Skeletal muscle cell (primary cell): ENCODE measurements at regions not wholly inside any gene's neighbourhood (a gene's known extent, or its start where the extent isn't known, plus 50 kb on each side); places are given as distances from the start of the nearest gene placed in this dataset.

Experiments
- DNase-seq: peaks from one replicate; pipeline ENCODE4 v3.0.0-alpha.2; 2010; ENCODE audit warnings: low read depth
- H3K4me3 ChIP-seq: 2 replicates; pipeline ENCODE4 v1.5.1; 2011; ENCODE audit warnings: low read depth, mild to moderate bottlenecking, control low read depth, low read length, moderate library complexity

DNA sequence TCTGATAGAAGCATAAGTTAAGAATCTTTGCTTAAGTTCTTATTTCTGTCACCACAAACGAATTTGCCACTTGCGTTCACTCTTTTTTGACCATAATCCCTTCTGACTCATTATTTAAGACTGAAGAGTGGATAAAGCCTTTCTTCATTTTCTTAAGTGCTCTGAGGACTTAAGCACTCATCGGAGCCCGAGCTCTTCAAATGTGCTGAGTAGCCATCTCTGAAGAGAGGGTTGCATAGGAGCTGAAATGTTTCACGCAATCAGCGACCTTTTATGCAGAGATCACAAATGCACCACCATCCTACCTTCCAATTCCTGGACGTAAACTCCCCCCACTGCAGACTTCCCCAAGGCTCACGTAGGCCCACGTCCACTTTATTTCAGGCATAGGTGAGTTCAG is 699.2 kb downstream of the IRX1 start:
- H3K4me3 ChIP-seq, result no peak overlapping the region
- DNase-seq, result no peak

DNA sequence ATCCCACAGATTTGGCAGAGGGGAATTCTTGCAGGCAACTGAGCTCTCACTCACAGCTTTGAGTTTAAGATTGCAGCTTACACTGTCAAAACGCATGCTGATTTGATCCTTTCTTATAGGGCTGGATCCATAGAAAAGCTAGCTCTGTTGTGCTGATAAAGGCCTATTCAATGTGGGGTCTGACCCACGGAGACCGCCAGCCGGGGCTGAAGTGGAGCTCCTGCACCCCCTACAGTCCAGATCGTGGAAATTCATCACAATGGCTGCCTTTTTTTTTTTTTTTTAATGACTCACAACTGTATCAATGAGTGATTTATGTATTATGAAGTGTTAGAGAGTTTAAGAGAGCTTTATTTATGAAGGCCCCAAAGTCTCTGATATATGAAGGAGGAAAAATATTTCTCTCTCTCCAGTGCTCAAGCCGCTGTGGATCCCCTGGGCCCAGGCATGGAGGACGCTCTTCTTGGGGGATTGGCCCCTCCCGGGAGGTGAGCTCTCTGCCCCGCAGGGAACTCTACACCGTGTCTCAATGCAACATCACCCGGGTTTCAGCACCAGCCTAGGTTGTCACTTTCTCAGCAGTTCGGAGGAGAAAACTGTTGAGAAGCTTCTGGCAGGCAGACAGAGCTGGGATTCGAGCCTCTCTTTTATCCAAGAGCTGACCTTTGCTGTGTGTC is 700.2 kb downstream of the IRX1 start:
- no peak for DNase-seq

GRCh38 chr5:4306057-4306456 is 710.4 kb downstream of the IRX1 start:
- DNase-seq, result no peak
- H3K4me3 ChIP-seq, result no peak overlapping the region

More for the DNA sequence above, 700.2 kb downstream of the IRX1 start:
- H3K4me3 ChIP-seq, result no peak overlapping the region

DNA sequence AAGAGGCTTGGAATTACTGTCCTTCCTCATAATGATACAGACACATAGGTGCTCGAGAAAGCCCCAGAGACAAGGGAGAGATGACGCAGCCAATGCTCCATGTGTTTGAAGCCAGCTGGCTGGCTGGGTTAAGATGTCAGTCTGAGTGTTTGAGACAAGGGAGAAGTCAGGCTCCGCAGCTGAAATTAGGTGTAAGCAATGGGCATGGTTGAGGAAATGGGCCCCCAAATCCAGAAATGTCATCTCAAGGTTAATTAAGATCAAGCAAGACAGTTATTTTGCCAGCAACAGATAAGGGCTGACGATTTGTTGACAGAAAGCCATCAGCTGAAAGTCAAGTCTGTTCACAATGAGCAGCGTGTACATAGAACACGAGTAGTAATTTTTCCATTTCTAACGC is 713.4 kb downstream of the IRX1 start:
- H3K4me3 ChIP-seq, result no peak overlapping the region
- DNase-seq, result no peak

DNA sequence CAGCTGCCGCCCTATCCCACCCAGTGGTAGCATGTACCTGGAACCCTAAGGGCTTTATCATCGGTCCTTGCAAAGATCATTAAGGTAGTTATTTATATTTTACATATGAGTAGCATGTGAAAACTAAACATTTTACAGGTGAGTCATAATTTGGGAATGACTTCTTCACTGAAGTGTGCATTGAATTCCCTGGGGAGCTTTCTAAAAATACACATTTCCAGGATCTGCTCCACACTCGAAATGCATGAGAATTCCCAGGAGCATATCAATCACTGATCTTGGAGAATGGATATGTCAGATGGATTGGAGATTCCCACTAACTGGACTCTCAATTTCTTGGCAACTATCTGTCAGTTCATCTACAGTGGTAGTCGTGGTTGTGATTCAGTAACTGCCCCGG is 717.5 kb downstream of the IRX1 start:
- no peak overlapping the region for H3K4me3 ChIP-seq
- no peak for DNase-seq

- DNase-seq, result no peak
- H3K4me3 ChIP-seq, result no peak overlapping the region
These were observed 724.0 kb downstream of the IRX1 start for GRCh38 chr5:4319478-4320128.

DNA sequence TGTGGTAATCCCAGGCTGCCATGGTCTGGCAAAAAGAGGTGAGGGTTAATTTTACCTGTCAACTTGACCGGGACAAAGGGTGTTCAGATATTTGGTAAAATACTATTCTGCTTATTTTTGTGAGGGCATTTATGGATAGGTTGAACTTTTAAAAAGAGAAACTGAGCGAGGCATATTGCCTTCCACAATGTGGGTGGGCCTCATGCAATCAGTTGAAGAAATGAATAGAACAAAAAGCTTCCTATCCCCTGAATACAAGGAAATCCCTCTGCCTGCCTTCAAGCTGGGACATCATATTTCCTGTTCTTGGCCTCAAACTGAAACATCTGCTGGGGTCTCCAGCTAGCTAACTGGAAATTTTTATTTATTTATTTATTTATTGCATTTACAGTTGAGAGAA is 734.7 kb downstream of the IRX1 start:
- H3K4me3 ChIP-seq, result no peak overlapping the region
- DNase-seq, result no peak

DNA sequence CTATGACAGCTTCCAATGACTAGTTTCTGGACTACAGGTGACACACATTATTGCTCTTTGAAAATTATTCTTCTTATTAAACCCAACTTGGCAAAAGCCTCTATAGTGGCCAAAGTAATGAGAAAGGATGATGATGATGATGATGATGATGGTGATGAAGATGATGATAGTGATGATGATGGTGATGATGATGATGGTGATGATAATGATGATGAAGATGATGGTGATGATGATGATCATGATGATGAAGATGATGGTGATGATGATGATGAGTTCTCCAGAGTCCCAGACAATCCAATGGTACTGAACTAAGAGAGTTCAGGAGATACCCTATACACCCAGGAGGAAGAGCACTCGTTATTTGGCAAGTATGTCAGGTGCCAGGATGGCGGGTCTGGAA is 739.4 kb downstream of the IRX1 start:
- DNase-seq, result no peak
- no peak overlapping the region for H3K4me3 ChIP-seq

GRCh38 chr5:4337519-4337918 is 741.9 kb downstream of the IRX1 start:
- DNase-seq, result no peak
- H3K4me3 ChIP-seq, result no peak overlapping the region

- no peak overlapping the region for H3K4me3 ChIP-seq
- DNase-seq, result no peak
These were observed 744.3 kb downstream of the IRX1 start for GRCh38 chr5:4339949-4340348.

- no peak for DNase-seq
- no peak overlapping the region for H3K4me3 ChIP-seq
These were observed 750.2 kb downstream of the IRX1 start for GRCh38 chr5:4345850-4346249.

DNA sequence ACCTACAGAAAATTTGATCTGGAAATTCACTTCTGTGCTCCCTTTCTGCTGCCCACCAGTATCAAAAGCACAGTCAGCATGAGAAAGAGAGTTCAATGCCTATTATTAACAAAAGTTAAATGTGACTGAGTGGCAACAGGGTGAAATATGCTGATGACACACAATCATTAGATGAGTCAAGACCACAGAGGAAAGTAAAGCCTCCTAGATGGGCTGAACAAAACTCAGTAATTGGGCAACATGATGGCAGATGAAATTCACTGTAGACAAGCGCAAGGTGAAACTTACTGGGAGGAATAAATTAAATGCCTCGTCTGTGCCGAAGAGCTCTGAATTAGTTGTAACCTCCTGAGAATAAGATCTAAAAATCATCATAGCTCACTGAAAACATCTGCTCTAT is 752.8 kb downstream of the IRX1 start:
- DNase-seq, result no peak
- H3K4me3 ChIP-seq, result no peak overlapping the region

DNA sequence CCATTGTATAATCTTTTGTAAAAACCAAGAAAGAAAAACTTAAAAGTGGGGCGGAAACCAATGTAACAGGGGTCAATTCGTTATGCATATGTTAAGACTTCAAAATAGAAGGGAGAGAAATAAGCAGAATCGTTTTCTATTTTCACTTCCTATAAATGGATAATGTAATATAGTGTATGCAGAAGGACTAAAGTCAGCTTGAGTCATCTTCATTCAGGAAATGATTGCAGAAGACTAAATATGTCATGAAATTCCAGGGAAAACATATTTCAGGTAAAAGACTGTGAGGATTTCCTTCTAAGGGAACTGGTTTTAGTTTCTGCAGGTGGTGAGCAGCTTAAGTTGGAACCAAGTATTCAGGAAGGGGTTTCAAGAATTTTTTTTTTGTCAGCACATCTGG is 753.3 kb downstream of the IRX1 start:
- DNase-seq, result no peak
- no peak overlapping the region for H3K4me3 ChIP-seq

- DNase-seq, result no peak
- no peak overlapping the region for H3K4me3 ChIP-seq
These were observed 760.6 kb downstream of the IRX1 start for GRCh38 chr5:4356201-4356600.

GRCh38 chr5:4359847-4360246 is 764.2 kb downstream of the IRX1 start:
- no peak for DNase-seq
- no peak overlapping the region for H3K4me3 ChIP-seq

DNA sequence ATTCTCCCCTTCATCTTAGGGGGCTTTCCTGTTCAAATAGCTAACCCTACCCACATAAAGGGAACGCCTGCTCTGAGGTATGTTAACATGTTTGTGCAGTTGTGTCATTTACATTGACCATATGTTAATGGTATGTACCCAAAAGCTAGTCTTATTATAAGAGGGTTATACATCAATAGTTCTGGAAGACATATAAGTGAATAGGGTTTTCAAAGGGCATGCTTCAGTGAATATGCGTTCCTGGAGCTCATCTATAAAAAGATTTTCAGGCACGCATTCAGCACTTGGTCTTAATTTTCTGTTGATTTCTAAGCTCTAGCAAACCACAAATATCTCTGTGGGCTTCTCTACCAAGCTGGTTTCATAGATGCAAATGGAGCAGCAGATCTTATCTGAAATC is 766.1 kb downstream of the IRX1 start:
- DNase-seq, result no peak

GRCh38 chr5:4362411-4362810 is 766.8 kb downstream of the IRX1 start:
- no peak for DNase-seq
- H3K4me3 ChIP-seq, result no peak overlapping the region

More for the DNA sequence above, 766.1 kb downstream of the IRX1 start:
- H3K4me3 ChIP-seq, result no peak overlapping the region

DNA sequence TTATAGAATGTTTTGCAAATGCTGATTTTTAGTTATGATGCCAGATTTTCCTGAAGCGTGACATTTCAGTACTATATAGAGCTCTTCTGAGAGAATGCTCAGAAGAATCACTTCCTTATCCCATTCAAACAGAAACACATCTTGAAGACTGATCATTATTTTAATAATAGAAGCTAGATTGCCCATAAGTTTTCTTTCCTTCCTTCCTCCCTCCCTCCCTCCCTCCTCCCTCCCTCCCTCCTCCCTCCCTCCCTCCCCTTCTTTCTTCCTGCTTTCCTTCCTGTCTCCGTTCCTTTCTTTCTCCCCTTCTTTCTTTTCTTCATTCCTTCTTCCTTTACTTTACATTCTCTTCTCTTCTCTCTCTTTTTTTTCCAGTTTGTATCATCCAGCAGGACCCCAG is 767.4 kb downstream of the IRX1 start:
- DNase-seq, result no peak
- no peak overlapping the region for H3K4me3 ChIP-seq

DNA sequence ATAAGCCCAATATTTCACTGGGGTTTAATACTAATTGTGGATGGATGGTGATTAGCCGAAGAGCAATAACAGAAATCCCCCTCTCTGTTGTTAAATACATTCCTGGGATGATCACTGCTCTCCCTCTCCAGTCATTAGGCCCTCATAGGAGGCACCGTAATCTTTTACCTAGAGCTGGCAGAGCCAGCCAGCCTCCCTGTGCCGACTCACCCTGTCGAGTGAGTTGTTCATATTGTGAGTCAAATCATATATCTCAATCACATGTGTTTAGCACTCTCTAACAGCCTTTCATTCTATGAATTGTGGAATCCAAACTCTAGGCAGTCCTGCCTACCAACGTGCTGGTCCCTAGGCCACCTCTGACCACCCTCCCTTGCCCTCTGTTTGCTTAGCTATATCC is 771.0 kb downstream of the IRX1 start:
- H3K4me3 ChIP-seq, result no peak overlapping the region
- no peak for DNase-seq

DNA sequence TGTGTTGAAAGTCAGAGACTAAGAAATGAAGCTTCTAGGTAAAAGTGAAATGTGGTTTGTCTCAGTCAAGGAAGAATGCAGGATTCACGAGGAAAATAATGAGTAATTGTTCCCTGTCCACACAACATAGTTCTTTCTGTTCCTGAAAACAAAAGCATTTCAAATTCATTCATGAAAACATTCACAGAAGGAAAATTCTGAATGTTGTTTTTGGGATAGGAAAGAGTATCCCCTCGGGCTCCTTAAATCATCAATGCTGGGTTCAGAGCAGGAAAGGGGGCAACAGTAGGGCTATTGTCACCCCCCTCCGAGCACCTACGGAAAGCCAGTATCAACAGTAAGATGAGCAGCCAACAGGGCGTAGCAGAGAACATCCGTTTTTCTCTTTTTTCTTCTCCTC is 769.9 kb upstream of the ADAMTS16 start:
- DNase-seq, result no peak

DNA sequence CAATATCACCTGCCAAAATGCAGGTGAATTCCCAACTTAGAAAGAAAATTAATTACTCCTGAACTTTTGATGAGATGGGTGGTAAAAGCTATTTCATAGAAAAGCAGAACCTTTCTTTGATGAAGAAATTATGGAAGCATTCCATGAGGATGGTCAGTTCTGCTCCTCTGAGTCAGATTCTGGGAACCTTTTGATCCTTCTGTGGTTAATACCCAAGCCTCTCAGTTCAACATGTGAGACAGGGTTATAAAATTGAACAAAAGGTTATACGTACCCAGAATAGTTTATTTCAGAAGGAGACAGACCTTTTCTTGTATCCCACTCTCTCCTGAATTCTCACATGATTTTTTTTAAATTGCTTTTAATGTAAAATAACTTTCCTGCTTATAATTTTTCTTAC is 767.6 kb upstream of the ADAMTS16 start:
- DNase-seq, result no peak
- no peak overlapping the region for H3K4me3 ChIP-seq

More for the DNA sequence above, 769.9 kb upstream of the ADAMTS16 start:
- no peak overlapping the region for H3K4me3 ChIP-seq
